Muscle layer of duodenum (tissue), 2 donors: ENCODE measurements at regions not wholly inside any gene's neighbourhood (a gene's known extent, or its start where the extent isn't known, plus 50 kb on each side); places are given as distances from the start of the nearest gene placed in this dataset.

ENCODE experiments used
- H3K27ac ChIP-seq: one replicate; pipeline ENCODE4 v1.7.0; 2013; ENCODE audit warnings: mild to moderate bottlenecking, low read length
- H3K27me3 ChIP-seq: one replicate; pipeline ENCODE4 v1.7.0; 2013; ENCODE audit warnings: low read depth, mild to moderate bottlenecking, control low read depth, low read length
- H3K36me3 ChIP-seq, 2 donors: one replicate each; pipeline ENCODE4 v1.7.0; 2013; ENCODE audit warnings: low read length in 2 of 2, control low read depth in 1 of 2, mild to moderate bottlenecking in 1 of 2; ENCODE audit not compliant: insufficient read depth in 2 of 2, control insufficient read depth in 1 of 2
- H3K4me1 ChIP-seq, 2 donors: one replicate each; pipeline ENCODE4 v1.7.0; 2013; ENCODE audit warnings: low read length in 2 of 2, mild to moderate bottlenecking in 2 of 2, control low read depth in 1 of 2, moderate library complexity in 1 of 2; ENCODE audit not compliant: insufficient read depth in 2 of 2, control insufficient read depth in 1 of 2
- H3K4me3 ChIP-seq, 2 donors: one replicate each; pipeline ENCODE4 v1.7.0; 2013; ENCODE audit warnings: low read length in 2 of 2, low read depth in 1 of 2, mild to moderate bottlenecking in 1 of 2
- H3K9me3 ChIP-seq, 2 donors: one replicate each; pipeline ENCODE4 v1.7.0; 2013; ENCODE audit warnings: low read length in 2 of 2, control low read depth in 1 of 2, mild to moderate bottlenecking in 1 of 2; ENCODE audit not compliant: control insufficient read depth in 1 of 2
- donor health status: healthy.

- Histone ChIP-seq H3K9me3 (no peaks in the 10 kb centered on the region), H3K4me3 (no peak overlapping the region)
Observed at GRCh38 chr1:182114627-182115023, 53.1 kb upstream of the ZNF648 start.

DNA sequence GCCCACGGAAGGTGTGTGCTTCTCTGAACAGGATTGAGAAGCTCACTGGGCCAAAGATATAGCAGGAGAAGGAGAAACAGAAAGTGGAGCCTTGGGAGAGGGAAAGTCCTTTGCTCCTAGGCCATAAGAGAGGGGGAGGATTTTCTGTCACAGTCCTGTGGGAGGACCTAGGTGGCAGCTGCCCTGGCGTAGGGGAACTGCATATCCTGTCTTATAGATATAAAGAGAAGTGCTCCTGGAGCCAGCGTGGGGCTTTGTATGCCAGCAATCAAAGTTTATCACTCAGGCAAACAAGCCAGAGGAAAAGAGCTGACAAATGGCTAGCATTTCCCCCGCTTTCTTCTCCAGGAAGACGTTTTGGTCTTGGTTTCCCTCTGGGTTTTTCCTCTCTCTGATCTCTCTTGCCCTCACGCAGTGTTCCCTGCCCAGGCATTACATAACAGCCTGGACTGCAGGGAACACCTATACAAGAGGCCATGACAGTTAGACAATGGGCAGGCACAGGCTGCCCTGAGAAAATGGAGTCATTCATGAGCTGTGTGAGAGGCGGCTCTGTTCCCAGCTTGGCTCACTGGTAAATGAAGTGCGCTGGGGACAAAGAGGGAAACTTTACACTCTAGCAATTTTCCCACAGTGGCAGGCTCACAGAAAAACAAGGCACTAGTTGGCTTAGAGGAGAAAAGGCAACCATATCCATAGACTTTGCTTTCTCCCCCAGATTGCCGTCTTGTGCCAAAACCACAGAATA, 52.5 kb upstream of the ZNF648 start:
- Histone ChIP-seq H3K27me3 (no peaks in the 10 kb centered on the region), H3K36me3 (no peaks in the 10 kb centered on the region), H3K27ac (no peak overlapping the region), H3K9me3 (no peaks in the 10 kb centered on the region), H3K4me1 (no peaks in the 10 kb centered on the region), H3K4me3 (no peak overlapping the region)

More at GRCh38 chr1:182114627-182115023, 53.1 kb upstream of the ZNF648 start:
- H3K27ac ChIP-seq, result no peak overlapping the region
- H3K27me3 ChIP-seq, result no peaks in the 10 kb centered on the region
- H3K4me1 ChIP-seq, result no peaks in the 10 kb centered on the region
- no peaks in the 10 kb centered on the region for H3K36me3 ChIP-seq

DNA sequence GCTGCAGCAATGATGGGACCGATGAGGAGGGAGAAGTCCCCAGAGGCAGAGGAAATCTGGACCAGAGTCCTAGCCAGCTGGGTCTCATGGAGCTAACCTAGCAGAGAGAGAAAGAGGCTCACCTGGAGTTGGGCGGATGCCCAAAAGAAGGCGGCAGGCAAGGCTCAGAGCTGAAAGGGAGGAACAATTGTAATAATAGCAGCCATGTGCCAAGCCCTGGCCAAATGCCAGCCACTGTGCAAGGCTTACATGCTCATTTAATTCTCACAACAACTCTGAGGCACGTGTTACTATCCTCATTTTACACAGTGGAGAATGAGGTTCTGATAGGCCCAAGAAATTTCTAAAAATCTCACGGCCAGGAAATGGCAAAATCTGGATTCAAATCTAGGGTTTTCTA, 50.0 kb upstream of the ZNF648 start:
- Histone ChIP-seq H3K9me3 (peaks cover 0 to 7% of the 10 kb centered on the region in 2 donors), H3K27ac (no peak overlapping the region), H3K4me1 (no peaks in the 10 kb centered on the region), H3K36me3 (no peaks in the 10 kb centered on the region), H3K27me3 (no peaks in the 10 kb centered on the region), H3K4me3 (no peak overlapping the region)
